CD4-positive, alpha-beta T cell treated with Interleukin-4 for 1 hour (primary cell): ENCODE measurements at regions not wholly inside any gene's neighbourhood (a gene's known extent, or its start where the extent isn't known, plus 50 kb on each side); places are given as distances from the start of the nearest gene placed in this dataset.
A peak's percentile ranks its signal among the peaks of the same experiment; 100 is the strongest.
"Not testable (repeated sequence)": the region's sequence is repeated elsewhere in the genome, so short reads cannot be mapped to it uniquely, and the experiment has no call there.

Experiments used
- DNase-seq, 2 donors: peaks; one replicate each; pipeline ENCODE4 v3.0.0-alpha.2; 2020 to 2022

DNA sequence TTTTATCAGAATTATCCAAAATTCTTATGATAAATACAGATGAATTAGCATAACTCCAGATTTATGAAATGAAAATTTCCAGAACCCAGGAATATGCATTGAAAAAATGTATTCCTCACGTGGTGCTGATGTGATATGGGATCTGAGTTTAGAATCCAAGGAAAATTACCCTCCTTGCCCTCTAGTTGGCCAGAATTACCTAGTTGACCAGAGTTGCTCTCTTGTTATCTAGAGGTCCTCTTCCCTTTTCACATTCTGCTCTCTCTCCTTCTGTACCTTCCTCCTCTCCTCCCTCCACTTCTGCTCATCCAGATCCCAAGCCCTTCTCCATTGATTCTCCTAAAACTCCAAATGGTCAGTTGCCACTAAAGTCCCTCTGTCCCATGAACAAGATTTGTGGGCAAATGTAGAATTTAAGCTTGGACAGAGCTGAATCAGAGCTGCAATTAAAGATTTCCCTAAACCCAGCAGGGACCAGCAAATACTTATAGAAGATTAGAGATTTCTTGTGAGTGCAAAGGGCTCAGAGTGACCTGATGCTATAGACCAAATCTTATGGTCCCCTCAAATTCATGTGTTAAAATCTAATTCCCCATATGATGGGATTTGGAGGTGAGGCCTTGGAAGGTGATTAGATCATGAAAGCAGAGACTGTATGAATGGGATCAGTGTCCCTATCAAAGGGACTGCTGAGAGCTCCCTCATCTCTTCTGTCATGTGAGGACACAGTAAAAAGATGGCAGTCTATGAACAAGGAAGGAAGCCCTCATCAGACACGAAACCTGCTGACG is 103.2 kb upstream of the IGLL5 start:
- no peak for DNase-seq

DNA sequence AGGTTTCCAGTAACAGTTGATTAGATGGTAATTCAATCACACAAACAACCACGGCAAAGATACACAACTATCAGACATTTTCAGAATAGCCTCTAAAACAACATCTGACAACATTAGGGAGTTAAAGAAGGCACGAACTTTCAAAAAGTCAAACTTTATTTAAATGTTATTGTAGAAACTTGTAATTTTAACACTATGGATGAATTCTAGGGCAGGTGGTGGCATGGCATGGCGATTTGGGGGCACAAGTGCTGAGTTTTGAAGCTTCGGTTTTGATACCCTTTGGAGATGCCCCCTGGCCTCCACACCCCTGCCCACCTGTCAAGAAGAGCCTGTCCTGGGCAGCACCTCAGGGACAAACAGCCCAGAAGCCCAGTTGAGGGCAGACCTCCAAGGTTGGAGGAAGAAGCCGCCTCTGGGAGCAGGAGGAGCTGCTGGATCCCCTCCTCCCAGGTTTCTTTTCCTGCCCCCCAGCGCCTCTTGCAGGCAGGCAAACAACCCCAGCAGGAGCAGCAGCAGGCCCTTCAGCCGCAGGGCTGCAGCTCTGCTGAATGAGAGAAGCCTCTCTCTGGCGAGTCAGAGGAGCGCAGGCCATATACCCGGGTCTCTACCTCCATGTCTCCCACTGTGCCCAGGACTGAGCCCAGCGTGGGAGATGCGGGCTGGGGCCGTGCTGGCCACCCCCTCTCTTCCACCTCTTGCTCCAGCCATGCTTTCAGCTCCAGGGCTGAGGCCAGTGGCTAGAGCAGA is 102.1 kb upstream of the IGLL5 start:
- no peak for DNase-seq

DNA sequence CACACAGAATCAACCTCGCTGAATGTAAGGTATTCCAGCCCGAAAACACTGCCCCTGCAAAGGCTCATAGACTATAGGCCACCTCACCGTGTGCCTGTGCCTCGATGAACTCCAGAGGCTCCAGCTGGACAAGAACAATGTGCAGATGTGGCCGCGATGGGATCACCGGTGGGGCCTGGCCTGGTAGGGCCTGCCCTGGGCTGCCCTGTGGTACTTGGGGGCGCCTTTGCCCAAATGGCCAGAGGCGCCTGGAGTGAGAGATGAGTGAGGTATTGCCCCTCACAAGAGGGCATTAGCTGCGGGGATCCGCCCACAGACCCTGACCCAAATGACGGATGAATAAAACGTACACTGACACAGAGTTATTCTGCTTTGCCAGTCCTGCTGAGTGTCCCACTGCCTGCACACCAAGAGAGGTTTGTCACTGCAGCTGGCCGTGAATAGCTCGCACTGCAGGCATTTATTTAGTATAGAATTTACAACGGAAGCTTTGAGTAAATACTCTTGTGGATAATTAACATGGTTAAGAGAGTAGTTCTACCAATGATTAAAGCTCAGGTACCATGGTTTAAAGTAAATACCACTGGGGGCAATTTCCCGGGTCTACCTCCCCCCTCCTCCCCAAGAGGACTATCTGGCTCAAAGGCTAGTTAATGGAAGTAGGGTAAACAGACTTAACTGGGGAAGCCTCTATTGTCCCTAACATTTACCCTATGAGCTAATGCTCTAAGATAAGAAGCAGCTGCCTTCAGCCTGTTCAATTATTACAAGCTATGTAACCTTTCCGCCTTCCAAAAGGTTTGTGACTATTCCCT is 101.1 kb upstream of the IGLL5 start:
- no peak for DNase-seq

DNA sequence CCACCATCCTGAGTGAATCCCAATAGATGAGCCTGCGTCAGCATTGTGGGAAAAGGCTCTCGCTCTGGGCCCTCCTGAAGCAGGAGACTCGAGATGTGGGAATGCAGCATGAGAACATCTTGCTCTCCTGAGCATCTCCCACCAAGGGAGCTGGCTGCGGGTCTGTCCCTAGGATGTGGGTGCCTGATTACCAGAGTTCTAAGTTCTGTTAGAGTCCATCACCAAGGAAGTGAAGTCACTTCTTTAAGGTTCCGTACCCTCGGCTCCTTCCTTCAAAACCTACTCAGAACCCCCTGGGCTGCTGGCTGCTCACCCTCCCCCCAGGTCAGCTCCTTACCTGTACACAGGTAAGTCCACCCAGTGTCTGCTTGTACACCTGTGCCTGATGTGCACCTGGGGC is 100.5 kb upstream of the IGLL5 start:
- no peak for DNase-seq

DNA sequence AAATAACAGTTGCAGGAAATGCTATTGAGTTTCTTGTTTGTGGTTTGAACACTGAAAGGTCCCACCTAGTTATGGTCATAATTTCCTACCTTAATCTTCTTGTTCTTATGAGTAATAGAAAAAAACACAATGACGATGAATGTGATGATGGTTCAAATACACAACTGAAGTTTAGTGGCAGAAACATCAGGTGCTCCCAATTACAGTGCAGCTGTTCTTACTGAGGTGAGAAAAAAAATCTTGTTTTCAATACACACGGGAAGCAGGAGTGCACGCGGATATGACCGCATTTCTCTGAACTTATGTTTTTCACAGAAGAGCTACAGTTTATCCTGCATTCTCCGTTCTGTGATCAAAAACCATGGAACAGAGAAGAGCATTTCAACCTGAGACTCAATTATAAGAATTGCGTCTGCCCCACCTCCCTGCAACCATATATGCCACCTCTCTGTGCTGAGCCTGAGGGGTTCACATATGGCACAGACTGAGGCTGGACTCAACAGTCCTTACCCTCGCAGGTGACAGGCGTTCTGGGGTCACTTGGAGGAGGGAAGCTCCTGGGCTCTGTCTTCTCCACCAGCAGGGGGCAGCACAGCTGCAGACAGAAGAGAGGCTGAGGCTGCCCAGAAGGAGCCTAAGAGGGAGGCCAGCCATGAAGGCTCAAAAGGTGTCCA is 99.7 kb upstream of the IGLL5 start:
- peak; percentile 70 to 72 for DNase-seq

DNA sequence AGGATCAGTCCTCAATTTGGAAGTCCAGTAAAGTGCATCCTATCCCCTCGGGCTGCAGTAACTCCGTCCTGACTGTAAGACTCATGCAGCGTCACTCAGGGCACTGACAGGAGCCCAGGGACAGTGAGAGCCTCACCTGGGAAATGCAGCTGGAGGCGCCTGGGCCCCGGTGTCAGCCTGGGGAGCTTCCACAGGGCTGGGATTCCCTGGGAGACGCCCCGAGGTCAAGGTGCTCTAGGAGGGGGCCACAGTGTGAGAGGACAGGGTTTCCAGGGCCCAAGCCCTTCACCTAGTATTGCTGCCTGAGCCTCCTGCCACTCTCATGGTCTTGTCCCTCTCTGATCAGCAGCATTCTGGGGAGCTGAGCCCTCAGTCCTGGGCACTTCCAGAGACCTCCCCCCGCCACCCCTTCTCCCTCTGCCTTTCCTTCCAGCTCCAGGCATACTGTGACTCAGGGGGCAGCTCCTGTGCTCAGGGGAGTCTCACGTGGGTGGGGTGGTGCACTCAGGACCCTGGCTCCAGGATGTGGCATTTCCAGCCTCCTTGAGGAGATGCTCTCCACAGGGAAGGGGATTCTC is 99.1 kb upstream of the IGLL5 start:
- no peak for DNase-seq

DNA sequence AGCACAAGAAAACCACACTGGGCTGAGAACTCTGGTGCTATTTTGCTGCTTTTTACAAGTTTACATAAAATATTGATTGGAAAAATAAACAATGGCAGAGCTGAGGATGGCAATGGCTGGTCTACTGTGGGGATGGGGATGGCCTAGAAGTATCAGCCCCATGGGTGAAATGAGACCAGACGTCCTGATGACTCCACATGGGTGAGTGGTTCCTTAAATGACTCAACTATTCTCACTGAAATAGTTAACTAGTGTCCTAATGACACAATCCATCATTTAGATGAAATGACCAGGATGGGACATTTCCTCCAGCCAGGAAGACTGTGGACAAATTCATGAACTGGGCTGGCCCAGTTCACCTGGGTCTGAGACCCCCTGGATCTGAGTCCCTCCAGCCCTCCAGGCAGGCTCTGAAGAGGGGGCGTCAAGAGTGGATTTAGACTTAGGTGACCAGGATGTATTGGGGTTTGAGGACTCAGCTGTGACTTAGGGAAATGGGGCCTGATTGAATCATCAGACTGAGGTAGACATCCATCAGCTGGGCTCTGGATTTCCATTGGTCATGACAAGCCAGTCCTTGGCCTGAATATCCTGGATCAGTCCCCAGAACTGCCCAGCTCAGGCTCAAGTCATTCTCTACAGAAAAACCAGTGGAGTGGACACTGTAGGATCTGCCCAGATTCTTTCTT is 98.2 kb upstream of the IGLL5 start:
- DNase-seq = no peak

DNA sequence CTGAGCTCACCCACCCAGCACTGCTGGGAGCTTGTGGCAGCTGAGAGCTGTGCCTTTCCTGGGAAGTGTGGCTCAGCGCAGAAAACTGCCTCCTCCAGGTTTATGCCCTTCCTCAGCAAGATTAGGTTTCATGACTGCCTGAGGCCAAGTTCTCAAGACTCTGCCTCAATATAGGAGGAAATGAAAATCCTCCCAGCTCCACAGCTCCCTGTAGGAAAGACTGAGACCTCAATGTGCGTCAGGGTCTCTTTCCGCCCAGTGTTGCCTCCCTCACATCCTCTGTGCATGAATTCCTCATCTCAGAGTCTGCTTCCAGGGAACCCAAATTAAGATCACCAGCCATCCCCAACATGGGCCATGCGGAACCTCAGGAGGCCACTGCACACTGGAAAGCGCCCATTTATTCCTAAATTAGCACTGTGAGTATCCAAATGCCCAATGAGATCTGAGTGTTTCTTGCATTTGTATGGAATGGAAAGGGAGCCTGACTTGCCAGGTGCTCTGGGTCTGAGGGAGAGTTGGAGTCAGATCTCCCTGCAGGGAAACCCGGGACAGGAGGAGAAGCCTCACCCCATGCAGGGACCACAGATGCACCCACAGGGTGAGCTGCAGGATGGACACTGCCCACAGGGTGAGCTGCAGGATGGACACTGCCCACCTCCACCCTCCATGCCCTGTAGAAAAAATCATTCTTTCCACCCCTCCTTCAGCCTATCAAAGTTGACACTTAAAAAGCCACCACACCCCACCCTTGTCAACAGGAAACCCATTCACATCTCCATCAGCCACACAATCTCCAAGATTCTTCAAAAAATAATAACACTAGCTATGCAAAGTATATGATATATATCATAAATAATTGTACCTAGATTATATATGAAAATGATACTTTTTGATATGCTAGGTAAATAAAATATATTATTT is 97.4 kb upstream of the IGLL5 start:
- DNase-seq = peak in 1 of 2 donors; percentile 28

DNA sequence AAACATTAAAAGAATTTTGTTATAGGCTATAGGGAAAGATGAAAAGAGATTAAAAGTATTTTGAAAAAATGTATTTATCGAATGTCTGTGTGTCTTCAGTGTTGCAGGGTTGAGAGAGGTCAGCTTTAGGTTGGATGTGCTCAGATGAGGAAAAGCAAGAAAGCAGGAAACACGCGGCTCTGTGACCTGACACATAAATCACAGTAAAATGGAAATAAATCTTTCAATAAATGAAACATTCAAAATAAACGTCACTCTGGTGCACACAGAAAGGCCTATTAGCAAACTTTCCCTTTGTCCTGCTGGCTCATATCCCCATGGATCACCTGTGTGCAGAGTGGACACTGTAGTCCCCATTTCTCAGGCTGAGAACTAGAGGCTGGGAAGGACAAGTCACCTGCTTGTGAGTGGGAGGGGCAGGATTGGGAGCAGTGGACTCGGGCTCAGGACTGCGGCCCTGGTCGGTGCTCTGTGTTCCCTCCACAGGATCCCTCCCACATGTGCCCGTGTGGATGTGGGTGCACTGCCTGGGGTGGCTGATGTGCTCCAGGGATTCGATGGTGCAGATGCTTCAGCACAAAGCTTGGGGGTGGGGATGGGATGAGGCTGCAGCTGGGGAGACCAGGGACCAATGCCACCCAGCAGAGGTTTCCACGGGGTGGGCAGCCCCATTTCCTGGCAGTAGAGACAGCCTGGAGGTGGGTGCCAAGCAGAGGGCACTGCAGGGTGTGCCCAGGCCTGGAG is 96.0 kb upstream of the IGLL5 start:
- no peak for DNase-seq

DNA sequence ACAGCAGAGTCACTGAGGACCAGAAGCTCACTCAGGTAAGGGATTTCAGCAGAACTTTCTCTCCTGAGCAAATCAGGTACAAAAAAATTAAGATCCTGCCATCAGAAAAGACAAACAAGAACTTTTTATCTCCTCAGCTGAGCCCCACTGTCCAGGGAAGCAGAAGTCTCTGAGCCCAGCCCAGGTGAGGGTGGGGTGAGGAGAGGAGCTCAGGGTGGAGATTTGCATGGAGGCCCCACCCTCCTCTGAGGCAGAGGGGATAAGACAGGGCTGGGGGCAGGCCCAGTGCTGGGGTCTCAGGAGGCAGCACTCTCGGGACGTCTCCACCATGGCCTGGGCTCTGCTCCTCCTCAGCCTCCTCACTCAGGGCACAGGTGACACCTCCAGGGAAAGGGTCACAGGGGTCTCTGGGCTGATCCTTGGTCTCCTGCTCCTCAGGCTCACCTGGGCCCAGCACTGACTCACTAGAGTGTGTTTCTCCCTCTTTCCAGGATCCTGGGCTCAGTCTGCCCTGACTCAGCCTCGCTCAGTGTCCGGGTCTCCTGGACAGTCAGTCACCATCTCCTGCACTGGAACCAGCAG is 95.3 kb upstream of the IGLL5 start:
- not testable (repeated sequence) for DNase-seq

DNA sequence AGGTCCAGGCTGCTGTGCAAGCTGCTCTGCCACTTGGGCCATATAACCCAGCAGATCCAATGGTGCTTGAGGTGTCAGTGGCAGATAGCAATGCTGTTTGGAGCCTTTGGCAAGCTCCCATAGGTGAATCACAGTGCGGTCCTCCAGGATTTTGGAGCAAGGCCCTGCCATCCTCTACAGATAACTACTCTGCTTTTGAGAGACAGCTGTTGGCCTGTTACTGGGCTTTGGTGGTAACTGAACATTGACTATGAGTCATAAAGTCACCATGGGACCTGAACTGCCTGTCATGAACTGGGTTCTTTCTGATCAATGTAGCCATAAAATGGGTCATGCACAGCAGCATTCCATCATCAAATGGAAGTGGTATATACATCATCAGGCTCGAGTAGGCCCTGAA is 92.0 kb upstream of the IGLL5 start:
- DNase-seq = not testable (repeated sequence)

DNA sequence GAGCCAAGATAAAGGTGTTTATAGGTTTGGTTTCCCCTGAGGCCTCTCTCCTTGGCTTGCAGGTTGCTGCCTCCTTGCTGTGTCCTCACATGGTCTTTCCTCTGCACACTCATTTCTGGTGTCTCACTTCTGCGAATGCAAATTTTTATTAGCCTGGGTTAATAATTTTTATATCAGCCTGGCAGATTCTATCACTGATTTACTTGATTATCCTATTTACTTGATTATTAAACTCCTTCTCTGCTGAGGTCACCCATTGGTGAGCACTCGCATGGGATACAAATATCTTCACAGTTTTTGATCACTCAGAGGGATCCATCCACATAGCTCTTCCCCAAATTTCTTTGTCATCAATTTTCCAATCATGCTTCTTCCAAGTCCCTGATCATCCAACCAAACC is 90.9 kb upstream of the IGLL5 start:
- DNase-seq = no peak

DNA sequence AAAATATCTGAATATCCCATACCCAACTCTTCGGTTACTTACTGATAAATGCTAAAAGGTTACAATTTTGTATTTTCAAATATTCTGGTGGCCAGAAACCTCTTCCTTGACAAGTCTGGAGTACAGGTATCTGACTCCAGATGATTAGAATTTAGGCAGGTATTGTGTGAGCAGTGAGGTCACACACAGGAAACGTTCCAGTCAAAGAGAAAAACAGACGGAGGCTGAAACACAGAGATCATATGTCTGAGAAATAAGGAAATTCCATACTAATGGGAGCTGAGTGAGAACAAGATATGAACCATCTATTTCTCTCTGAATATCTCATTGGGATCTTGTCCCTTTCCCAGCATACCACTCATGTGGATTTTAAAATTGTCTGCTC is 89.4 kb upstream of the IGLL5 start:
- no peak for DNase-seq

DNA sequence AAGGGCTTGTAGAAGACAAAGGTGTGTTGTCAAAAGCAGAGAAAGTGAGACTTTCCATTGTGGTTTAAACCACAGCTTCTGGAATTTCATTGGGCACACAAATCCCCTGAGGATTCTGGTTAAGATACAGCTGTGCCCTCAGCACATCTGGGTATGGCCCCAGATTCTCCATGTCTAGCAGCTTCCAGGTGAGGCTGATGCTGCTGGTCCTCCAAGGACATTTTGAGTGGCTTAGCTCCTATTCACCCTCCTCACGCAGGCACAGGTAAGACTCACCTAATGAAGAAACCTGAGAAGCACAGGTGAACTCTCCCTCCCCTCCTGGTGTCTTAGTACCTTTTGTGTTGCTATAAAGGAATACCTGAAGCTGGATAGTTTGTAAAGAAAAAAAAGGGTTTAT is 88.9 kb upstream of the IGLL5 start:
- no peak for DNase-seq

DNA sequence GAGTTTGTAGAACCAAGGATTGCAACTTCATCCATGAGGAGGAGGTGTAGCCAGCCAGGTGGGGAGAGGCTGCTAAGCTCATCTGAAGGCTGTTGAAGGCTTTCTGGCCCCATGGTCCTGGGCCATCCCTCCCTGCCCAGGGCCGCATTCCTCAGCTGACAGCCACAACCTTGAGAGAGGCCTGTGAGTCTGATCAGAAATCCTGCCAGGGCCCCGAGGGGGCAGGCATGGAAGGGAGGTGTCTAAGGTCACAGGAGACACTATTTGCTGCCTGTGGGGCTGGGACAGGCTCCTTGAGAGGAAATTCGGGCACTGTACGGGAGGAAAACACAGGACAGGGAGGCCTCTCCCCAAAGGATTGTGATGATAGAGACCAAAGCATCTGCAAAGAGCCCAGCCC is 88.1 kb upstream of the IGLL5 start:
- DNase-seq = no peak

DNA sequence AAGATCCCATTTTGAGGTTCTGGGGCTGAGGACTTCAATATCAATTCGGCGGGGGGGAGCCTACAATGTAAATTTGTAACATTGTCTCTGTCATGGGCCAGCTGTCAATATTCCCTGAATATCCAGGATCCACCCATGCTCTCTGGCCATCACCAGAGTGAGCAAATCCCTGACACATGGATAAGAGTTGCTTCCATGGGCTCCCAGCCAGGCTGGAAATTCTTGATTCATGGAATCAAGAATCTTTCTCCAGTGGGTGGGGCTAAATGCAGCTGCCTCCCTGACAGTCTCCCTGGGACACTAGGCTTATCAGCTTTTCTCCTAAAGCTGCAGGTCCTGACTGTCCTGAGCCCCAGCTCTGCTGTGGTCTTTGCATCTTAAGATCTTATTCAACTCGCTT is 86.9 kb upstream of the IGLL5 start:
- DNase-seq = no peak

DNA sequence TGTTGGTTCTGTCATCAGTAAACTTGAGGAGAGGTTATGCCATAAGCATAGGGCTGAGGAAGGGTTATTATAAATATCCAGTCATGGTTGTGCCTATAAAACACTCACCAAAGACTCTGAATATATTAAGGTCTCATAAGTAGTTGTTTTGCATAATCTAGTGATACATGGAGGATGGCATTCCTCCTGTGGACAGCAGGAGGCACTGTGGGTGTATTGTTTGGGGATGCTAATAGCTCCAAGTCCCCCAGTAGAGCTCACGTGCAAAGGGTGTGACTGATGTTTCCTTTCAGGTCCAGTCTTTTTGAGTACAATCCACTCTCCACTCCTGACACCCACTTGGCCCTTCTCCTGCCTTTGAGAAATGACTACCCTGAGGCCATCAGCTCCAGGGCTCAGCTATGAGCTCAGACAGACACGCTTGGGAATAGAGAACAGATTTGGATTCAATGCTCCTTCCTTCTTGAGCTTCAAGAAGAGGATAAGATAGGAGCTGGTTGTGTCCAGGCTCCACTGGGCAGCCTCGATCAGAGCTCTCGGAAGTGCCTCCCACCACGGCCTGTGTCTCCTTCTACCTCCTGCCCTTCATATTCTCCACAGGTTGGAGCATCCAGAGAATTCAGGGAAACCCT is 85.2 kb upstream of the IGLL5 start:
- DNase-seq = peak; percentile 62 to 63

DNA sequence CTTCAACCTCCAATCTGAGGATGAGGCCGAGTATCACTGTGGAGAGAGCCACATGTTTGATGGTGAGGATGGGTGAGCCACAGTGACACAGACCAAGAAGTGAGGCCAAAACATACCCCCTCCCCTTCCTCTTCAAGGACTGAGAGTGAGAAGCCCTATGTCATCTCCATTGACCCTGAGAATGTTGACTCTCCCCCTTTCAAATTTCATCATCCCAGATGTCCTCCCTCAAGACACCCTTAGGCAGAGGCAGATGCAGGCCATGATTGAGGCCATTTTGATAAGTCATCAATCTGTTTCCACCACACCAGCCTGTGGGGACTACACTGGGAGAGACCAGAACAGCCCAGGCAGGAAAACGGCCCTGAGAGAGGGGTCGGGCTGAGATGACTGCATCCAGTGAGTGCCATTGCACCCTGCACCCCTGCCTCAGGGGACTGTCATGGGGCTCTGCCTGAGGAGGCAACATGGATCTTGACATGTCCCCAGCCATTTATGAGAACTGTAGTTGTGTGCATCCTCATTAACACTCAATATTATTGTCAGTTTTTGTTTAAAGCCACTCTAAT is 84.2 kb upstream of the IGLL5 start:
- DNase-seq = no peak

DNA sequence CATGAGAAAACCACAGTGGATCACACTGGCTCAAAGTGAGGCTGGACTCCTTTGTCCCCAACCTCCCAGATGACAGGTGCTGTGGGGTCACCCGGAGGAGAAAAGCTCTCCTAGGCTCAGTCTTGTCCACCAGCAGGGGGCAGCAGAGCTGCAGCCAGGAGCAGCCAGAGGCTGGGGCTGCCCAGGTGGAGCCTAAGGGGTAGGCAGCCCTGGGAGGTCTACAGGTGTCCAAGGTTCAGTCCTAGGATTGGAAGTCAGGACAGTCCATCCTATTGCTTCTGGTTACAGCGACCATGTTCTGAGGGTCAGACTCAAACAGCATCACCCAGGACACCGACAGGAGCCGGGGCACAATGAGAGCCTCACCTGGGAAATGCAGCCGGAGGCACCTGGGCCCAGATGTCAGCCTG is 77.6 kb upstream of the IGLL5 start:
- DNase-seq = peak; percentile 67 to 71
